GM23338 (cell line): ENCODE measurements at regions not wholly inside any gene's neighbourhood (a gene's known extent, or its start where the extent isn't known, plus 50 kb on each side); places are given as distances from the start of the nearest gene placed in this dataset.

ENCODE experiments used
- CTCF ChIP-seq, 2 experiments: fragments of 200-600 bp in 1 of 2; sonication (generic) in 1 of 2; conservative IDR thresholded peaks; 2 replicates each; pipeline versions ENCODE4 v1.5.1 to v1.6.1; 2016 to 2017; ENCODE audit warnings: antibody characterized with exemption in 2 of 2, low read depth in 2 of 2, mild to moderate bottlenecking in 2 of 2, moderate library complexity in 1 of 2
- EZH2 ChIP-seq: fragments of 200-600 bp; sonication (generic); IDR thresholded peaks from one replicate; pipeline ENCODE4 v1.8.0; 2017; ENCODE audit warnings: antibody characterized with exemption, mild to moderate bottlenecking, low read depth; ENCODE audit not compliant: unreplicated experiment
- EZH2phosphoT487 ChIP-seq: fragments of 200-600 bp; sonication (generic); IDR thresholded peaks from one replicate; pipeline ENCODE4 v1.8.1; 2018; ENCODE audit warnings: antibody characterized with exemption; ENCODE audit not compliant: unreplicated experiment
- POLR2AphosphoS5 ChIP-seq: IDR thresholded peaks from 2 replicates; pipeline ENCODE4 v1.6.1; 2016; ENCODE audit warnings: antibody characterized with exemption, low read depth
- REST ChIP-seq: IDR thresholded peaks from one replicate; pipeline ENCODE4 v1.6.1; 2018; ENCODE audit warnings: antibody characterized with exemption; ENCODE audit not compliant: unreplicated experiment

- TF ChIP-seq CTCF (conservative IDR thresholded peaks at IDR 0.05; ENCODE audit: low read depth in 2 of 2) (no peak), POLR2AphosphoS5 (no peak), EZH2 (no peak), EZH2phosphoT487 (no peak), REST (no peak)
Measured at GRCh38 chr3:74167926-74168325, 446.5 kb downstream of the CNTN3 start.
